Femur (tissue), 1 donor: ENCODE measurements at regions not wholly inside any gene's neighbourhood (a gene's known extent, or its start where the extent isn't known, plus 50 kb on each side); places are given as distances from the start of the nearest gene placed in this dataset.
"Not testable (repeated sequence)": the region's sequence is repeated elsewhere in the genome, so short reads cannot be mapped to it uniquely, and the experiment has no call there.

Experiments used
- DNase-seq: peaks from one replicate; pipeline ENCODE4 v3.0.0-alpha.2; 2017

DNA sequence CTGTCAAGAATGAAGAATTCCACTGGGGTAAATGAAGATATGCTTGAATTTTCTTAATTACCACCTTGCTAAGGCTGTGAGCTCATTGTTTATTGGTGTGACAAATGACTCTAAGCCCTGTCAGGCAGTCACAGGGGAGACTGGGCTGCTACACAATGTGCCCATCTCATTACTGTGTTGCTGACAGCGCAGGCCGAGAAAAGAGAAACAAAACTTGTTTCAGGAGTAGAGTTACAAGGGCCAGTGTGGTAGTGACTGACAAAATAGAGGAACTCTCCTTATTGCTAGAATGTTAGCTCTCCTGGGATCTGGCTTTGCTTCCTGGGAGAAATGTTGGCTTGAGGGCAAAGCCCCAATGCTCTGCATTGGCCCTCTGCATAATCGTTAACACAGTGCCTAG lies 130.4 kb upstream of the CRBN start:
- no peak for DNase-seq

DNA sequence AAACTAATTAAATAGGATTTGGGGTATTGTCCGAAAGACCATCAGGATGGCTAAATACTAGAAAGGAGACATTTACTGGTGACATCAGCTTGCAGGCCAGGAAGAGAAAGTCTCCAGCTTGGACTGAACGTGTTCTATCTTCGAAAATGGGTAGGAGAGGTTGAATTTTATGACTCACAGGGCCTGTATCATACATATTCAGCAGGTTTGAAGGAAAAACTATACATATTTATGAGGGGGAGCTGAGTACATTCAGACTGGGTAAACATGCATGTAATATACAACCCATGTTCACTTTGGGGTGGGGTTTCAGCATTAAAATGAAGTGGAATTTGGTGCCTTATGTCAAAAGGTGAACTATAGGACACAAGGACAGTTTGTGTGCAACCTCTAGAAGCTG lies 129.3 kb upstream of the CRBN start:
- DNase-seq = no peak

DNA sequence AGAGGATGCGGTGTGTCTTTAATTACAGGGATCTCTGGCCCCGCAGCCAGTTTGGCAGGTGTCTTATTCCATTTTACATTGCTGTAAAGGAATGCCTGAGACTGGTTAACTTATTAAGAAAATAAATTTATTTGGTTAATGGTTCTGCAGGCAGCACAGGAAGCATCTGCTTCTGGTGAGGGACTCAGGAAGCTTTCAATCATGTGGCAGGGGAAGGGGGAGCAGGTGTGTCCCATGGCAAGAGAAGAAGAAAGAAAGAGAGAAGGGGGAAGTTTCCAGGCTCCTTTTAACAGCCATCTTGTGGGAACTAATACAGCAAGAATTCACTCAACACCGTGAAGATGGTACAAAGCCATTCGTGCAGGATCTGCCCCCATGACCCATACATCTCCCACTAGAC lies 128.0 kb upstream of the CRBN start:
- DNase-seq = no peak

DNA sequence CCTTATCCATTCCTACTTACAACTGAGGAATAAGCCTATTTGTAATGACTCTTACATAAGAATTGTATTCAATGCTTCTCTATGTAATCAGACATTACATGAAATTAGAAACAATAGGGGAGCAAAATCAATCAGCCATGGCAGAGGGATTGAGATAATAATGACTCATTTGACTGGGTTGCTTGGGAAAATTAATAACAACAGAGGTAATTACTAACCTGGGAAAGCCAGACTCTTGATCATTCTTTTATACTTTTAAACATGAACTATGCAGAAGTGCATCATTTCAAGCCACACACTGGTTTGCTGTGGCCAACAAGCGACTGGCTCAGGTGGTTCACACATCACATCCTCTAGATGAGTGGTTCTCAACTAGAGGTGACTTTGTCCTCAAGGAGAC lies 126.3 kb upstream of the CRBN start:
- DNase-seq = no peak

DNA sequence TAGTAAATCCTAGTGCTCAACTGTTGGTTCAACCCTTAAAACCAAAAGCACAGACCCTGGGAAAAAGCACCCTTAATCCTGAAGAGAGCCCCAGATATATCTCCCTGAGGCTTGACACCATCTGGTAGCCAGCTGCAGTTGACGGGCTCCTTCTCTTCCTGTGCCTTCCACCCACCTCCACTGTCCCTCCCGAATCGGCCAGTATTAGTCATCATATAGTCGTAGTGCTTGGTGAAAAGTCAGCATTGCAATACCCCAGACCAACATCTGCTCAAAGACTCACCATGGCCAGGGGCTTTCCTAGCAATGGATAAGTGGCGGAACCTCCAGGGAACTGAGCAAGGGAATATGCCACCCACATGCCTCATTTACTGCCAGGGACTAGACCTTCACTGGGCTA lies 125.6 kb upstream of the CRBN start:
- no peak for DNase-seq

DNA sequence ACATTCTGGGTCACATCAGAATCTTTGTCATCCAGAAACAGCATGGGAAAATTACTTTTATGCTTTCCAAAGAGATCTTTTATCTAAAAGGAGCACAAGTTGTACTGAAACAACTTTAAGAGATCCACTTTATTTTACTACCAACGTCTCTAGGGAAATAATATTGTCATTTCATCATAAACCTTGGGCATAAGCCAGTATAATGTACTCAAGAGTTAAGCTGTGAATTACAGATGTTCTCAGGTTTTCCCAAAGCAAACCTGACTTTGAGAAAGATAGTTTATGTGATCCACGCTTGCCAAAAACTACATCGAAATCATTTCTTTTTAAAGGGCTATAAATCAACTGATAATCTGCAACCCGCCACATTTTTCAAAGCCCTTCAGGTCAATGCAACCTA lies 124.1 kb upstream of the CRBN start:
- no peak for DNase-seq

DNA sequence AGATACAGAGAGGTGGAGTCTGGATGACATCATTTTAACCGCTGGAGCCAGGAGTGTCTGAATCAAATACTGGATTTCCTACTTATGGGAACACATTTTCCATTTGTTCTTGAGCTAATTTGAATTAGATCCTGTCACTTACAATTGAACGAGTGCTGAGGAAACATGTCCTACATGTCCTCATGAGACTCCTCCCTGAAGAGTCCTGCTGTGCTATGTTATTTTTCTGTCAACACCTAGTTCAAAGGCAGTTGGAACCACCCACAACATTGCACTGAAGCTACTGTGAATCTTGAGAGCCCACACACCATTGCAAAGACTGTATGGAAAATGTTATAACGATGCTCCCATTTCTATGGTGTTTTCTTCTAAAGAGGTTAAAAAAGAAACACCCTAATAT lies 123.5 kb upstream of the CRBN start:
- no peak for DNase-seq

DNA sequence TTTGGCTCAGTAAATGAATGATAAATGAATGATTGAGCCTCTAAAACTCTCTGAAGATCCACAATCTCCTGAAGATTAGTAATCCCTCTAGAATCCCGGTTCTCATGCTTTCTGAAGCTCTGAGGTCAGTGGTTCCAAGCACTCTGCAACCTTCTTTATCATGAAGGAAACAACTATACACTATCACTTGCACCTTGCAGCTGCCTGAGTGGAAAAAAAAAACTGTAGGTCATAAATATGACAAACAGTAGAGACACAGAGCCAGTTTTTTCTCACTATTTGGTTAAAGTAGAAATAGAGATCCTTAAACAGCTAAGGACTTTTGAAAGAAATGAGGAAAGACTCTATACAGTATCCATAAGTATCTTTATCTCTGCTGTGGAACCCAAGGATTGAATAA lies 122.0 kb upstream of the CRBN start:
- DNase-seq = no peak

DNA sequence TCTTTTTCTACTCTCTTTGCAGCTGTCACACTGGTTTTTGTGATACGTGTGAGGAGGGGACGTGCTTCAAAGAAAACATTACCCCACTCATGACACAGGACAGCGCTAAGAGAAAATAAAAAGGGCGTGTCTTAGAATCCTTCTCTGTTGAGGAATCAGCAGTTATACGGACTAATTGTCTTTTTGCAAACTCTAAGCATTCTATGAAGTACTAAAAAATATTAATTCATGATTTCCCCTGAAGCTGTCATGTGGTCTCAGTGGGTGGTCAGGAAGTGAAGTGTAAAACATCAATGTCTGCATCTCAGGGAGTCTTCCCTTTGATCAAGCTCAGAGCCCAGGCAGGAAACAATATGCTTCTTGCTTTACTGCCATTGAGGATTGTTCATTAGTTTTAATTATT lies 117.5 kb upstream of the CRBN start:
- no peak for DNase-seq

DNA sequence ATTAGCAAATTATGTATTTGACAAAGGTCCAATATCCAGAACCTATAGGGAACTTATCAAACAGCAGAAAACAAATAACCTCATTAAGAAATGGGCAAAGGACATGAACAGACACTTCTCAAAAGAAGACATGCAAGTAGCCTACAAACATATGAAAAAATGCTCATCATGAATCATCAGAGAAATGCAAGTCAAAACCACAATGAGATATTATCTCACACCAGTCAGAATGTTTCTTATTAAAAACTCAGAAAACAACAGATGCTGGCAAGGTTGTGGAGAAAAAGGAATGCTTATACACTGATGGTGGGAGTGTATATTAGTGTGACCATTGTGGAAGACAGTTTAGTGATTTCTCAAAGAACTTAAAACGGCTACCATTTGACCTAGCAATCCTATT lies 116.1 kb upstream of the CRBN start:
- DNase-seq = no peak

DNA sequence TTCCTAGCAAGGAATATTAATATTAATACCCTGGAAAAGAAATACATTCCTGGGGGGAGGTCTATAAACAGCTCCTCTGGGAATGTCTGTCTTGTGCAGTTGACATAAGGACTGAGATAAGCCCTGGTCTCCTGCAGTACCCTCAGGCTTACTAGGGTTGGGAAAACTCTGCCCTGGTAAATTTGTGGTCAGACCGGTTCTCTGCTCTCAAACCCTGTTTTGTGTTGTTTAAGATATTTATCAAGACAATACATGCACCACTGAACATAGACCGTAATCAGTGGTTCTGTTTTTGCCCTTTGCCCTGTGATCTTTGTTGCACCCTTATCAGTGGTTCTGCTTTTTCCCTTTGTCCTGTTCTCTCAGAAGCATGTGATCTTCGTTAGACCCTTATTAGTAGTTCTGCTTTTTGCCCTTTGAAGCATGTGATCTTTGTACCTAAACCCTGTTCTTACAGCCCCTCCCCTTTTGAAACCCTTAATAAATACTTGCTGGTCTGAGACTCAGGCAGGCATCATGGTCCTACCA lies 112.3 kb upstream of the CRBN start:
- DNase-seq = not testable (repeated sequence)

DNA sequence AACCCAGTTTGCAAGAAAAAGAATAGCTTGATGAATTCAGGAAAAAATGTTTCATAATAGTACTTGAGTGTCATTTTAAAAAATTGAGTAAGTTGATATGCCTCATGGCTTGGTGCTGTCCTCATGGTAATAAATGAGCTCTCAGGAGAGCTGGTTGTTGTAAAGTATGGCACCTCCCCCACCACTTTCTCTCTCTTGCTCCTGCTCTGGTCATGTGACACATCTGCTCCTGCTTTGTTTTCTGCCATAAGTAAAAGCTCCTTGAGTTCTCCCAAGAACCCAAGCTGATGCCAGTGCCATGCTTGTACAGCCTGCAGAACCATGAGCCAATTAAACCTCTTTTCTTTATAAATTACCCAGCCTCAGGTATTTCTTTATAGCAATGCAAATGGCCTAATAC lies 108.8 kb upstream of the CRBN start:
- DNase-seq = no peak

DNA sequence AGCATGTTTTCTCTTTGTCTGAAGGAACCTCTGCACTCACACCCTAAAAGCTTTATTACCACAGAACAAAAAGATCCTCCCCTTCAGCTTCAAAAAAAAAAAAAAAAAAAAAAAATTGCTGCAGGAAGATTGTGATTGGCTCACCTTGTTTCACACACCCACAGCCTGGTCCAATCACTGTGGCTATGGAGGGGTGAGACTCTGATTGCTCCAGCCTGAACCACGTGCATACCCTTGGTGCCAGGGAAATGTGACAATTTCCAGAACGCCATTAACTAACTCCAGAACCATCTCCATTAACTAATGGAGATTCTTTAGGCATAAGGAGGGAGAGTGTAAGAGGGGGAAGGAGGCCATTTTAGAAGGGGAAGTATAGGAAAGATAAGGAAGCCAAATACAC lies 106.5 kb upstream of the CRBN start:
- DNase-seq = no peak

DNA sequence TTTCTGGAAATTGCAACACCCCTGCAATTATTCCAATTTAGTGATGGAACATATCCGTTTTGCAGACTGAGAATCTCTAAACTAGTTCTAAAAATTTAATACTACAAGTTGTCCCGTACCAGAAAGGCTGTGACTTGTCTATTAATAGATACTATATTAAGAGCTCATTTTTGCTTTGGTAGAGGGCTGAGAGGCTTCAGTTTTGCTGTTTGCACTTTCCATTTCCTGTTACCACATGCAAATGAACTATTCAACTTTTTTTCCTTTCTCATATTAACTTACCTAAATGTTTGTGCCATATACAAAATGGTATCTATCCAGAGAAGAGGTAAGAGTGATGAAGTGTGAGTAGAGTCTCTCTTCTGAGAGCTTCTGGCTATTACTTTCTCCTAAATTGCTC lies 101.5 kb upstream of the CRBN start:
- DNase-seq = no peak

DNA sequence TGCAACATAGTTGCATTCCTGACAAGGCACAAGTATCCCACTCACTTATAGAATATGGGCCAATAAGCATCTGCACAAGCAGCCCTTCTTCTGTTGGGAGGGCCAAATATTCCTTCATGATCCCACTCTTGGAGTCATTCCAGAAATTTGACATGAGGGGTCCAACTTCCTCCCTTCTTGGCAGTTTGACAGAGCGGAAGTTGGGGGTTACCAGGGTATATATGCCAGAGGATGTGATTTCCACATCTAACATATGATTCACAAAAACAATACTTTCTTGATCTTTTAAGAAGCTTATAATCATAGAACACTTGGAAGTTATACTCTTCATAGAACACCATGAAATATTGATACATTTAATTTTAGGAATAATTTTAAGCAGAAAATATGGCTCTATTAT lies 100.9 kb upstream of the CRBN start:
- DNase-seq = no peak

DNA sequence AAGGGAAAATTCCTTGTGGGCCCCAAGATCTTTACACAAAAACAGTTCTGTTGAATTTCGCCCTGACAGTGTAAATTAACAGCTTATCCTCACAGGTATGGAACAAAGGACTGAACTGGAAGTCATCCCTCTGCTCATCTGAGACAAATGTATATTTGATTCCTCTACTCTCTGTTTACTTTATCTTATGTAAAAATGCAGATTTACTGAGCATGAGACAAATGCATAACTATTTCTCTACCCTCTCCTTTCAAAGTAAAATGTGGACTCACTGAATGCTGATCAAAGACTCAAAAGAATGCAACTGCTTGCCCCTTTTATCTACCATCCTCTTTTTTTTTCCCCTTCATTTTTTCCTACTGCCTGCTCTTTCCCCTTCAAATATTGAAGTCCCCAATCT lies 98.6 kb upstream of the CRBN start:
- no peak for DNase-seq

DNA sequence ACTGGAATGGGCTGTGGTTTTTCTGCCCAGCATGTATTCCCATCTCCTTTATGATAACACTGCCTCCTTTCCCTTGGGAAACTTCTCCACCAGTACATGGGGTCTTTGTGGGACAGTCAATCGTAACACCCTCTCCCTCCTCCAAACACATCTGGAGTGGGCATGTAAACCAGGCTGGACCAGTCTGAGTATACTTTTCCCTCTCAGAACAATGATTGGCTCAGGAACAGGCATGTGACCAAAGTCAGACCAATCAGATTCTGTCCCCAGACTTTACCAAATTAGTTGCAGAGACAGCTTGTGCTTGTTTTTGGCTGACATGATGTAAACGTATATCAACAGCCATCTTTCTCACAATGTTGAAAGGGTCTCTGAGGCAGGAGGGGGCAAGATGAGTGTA lies 97.1 kb upstream of the CRBN start:
- DNase-seq = no peak

DNA sequence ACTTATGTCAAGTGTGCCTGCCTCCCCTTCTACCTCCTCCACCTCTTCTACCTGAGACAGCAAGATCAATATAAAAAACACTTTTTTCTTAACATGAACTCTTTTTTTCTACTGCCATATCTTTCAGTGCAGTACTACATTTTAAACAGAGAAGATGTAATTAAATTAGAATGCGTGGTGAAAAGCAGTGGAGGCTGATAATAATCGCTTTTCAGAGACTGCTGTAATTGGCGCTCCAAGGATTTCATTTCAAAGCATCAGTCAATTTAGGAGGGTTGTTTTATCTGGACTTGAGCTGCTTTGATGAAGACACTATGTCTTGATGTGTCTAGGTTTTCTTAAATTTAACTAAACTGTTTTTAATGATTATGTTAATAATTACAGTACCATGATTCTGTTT lies 85.3 kb upstream of the CRBN start:
- DNase-seq = no peak

DNA sequence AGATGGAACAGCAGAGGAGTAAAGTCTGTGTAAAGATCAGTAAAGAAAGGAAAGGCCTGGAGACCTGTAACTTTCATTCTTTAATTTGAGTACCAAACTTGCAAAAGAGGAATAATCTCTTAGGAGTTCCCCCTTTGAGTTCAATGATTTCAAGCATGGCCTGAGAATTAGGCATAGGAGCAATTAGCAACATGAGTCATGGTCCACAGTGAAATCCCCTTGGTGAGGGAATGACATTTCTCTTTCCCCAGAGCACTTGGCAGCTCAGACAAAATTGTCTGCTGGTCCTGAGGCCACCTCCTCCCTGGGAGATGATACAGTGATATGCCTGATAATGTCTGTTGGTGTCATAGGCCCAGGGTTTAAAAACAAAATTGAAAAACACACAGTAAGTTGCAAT lies 81.4 kb upstream of the CRBN start:
- no peak for DNase-seq

DNA sequence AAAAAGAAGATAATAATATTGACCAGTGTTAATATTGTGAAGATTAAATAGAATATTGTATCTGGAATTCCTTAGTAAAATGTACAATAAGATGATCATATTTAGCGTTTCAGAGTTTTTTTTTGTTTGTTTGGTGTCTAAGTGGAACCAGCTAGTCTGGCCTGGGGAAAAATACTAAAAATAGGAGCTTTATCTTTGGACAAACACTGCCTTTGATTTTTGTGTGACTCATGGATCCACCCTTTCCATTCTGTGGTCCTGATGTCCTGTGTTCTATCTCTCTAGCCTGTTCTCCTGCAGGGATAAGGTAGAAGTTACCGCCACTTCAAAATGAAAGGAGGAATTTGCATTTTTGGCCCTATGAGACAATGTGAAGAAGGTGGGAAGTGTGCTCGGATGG lies 79.7 kb upstream of the CRBN start:
- DNase-seq = no peak

DNA sequence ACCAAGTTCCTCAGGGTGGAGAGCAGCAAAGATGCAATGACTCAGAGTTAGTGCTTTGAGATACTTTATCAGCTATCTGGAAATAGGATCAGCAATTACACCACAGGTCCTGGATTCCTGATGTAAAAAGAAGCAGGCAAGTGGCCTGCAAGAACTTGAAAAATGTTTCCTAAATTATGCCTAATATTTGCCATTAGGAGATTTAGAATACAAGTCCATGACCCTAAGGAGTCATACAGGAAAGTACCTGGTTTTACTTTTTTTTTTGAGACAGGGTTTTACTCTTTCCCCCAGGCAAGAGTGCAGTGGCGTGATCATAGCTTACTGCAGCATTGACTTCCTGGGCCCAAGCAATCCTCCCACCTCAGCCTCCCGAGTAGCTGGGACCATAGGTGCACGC lies 78.8 kb upstream of the CRBN start:
- no peak for DNase-seq

DNA sequence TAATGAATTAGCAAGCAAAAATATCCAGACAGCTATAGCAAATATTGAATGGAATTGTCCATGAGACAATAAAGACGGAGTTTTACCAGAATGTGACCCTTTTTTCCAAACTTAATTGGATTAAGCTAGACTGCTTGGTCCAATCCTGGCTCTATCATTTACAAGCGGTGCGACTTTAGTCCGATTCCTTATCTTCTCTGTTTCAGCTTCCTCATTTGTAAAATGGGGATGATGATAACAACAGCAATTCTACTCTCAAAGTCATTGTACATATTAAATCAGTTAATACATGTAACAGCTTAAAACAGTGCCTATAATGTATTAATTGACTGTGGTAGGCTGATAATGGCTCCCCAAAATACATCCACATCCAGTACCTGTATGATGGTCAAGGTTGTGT lies 62.1 kb upstream of the CRBN start:
- no peak for DNase-seq

DNA sequence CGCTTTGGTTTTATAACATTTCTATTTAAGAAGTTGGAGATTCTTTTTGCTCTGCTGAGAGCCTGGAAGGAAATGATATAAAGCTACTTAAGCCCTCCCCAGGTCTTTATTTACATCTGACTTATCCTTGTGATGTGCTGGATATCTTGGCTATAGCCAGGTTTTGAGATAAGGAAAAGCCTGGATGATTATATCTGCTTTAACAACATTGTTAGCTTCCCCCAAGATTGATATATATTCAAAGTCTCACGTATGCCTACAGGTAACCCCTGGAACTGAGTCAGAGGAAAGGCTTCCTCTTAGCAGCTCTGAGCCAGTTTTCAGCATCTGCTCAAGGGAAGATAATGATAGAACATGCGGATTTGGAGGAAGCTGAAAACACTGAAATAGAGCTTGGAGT lies 61.5 kb upstream of the CRBN start:
- DNase-seq = no peak

DNA sequence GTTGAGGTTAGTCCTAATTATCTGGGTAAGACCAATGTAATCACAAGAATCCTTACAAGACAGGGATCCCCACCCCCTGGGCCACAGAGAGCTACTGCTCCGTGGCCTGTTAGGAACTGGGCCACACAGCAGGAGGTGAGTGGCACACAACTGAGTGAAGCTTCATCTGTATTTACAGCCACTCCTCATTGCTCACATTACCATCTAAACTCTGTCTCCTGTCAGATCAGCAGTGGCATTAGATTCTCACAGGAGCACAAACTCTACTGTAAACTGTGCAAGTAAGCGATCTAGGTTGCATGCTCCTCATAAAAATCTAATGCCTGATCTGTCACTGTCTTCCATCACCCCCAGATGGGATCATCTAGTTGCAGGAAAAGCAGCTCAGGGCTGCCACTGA lies 58.5 kb upstream of the CRBN start:
- DNase-seq = no peak

DNA sequence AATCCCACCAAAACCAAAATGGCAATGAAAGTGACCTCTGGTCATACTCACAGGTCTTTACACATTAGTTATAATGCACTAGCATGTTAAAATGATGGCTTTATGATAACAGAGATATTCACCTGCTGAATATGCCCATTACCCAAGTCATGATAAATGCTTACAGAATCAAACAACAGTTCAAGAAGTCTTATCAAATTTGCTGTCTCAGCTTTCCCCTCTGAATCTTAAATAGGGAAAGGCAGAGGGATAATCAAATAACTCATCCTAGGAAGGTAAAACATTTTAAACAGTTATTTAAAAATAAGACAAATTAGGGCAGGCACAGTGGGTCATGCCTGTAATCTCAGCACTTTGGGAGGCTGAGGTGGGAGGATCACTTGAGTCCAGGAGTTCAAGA lies 52.8 kb upstream of the CRBN start:
- no peak for DNase-seq
